ENCODE measurements at regions not wholly inside any gene's neighbourhood (a gene's known extent, or its start where the extent isn't known, plus 50 kb on each side); places are given as distances from the start of the nearest gene placed in this dataset.

DNA sequence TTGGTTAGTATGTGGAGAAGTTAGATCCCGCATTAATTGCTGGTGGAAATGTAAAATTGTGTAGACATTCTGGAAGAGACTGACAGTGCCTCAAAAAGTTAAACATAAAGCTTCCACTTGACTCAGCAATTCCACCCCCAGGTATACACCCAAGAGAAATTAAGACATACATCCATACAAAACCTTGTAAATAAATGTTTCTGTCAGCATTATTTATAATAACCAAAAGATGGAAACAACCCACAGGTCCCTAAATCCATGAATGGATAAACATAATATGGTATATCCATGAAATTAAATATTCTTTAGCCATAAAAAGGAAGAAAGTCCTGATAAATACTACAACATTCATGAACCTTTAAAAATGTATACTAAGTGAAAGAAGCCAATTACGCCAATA, 817.4 kb downstream of the NTRK3 start:
- TF ChIP-seq POLR2AphosphoS5 (IDR thresholded peaks at IDR 0.05) (no peak), EP300 (IDR thresholded peaks at IDR 0.05) (no peak), CTCF (IDR thresholded peaks at IDR 0.05) (no peak), POLR2A (IDR thresholded peaks at IDR 0.05; ENCODE audit: low read depth) (no peak)
